RWPE1 (cell line): ENCODE measurements at regions not wholly inside any gene's neighbourhood (a gene's known extent, or its start where the extent isn't known, plus 50 kb on each side); places are given as distances from the start of the nearest gene placed in this dataset.

ENCODE experiments used
- CTCF ChIA-PET: fragments of 350-600 bp; sonication (Branson Sonifier 250); formaldehyde crosslinking; extraction: SDS; loops from one replicate; lab custom pipeline; 2021; lab: Yijun Ruan, JAX
- POLR2A ChIA-PET: fragments of 400-600 bp; formaldehyde crosslinking; extraction: SDS; loops from one replicate; lab custom pipeline; 2020; ENCODE audit warnings: antibody characterized with exemption; ENCODE audit not compliant: low non-redundant PET; lab: Yijun Ruan, JAX
- DNase-seq: peaks from one replicate; pipeline ENCODE4 v3.0.0; 2012; ENCODE audit warnings: low spot score
- H3K27ac ChIP-seq: fragments of 450-650 bp; 2 replicates; pipeline ENCODE4 v1.5.1; 2017
- CTCF ChIP-seq: fragments of 450-650 bp; conservative IDR thresholded peaks from 2 replicates; pipeline ENCODE4 v1.5.1; 2017; ENCODE audit warnings: low read depth, mild to moderate bottlenecking

GRCh38 chr15:57816599-57816998, 110.1 kb downstream of the POLR2M start:
- DNase-seq: no peak
- ChIA-PET POLR2A (no interaction called here), CTCF (interaction anchor here (0.6 kb wide), 2 partner anchors 249 to 756 kb away, joined by 4 to 5 read pairs; no protein-coding TSS in a partner anchor)
- no peak for TF ChIP-seq CTCF
- no peak overlapping the region for H3K27ac ChIP-seq

GRCh38 chr15:57819646-57820045, 113.1 kb downstream of the POLR2M start:
- no peak for DNase-seq
- POLR2A ChIA-PET: no interaction called here
- CTCF ChIA-PET: no interaction called here
- no peak overlapping the region for H3K27ac ChIP-seq
- TF ChIP-seq CTCF: no peak

GRCh38 chr15:57820119-57820518, 113.6 kb downstream of the POLR2M start:
- H3K27ac ChIP-seq: no peak overlapping the region
- CTCF ChIA-PET: interaction anchor here (0.5 to 1.3 kb wide), 3 partner anchors 11 to 293 kb away, joined by 3 read pairs; no protein-coding TSS in a partner anchor
- POLR2A ChIA-PET: no interaction called here
- no peak for TF ChIP-seq CTCF
- DNase-seq: no peak

- TF ChIP-seq CTCF: no peak
- CTCF ChIA-PET: no interaction called here
- DNase-seq: no peak
- POLR2A ChIA-PET: no interaction called here
- no peak overlapping the region for H3K27ac ChIP-seq
Measured at GRCh38 chr15:57821826-57822225, 115.3 kb downstream of the POLR2M start.

GRCh38 chr15:57823325-57823882, 116.9 kb downstream of the POLR2M start:
- H3K27ac ChIP-seq: no peak overlapping the region
- no peak for DNase-seq
- no peak for TF ChIP-seq CTCF
- ChIA-PET CTCF (interaction anchor here (1.0 kb wide), 1 partner anchor 36 kb away, joined by 3 read pairs; no protein-coding TSS in a partner anchor), POLR2A (no interaction called here)

- ChIA-PET POLR2A (no interaction called here), CTCF (interaction anchor here (1.0 kb wide), 1 partner anchor 35 kb away, joined by 3 read pairs; no protein-coding TSS in a partner anchor)
- TF ChIP-seq CTCF: no peak
Measured at GRCh38 chr15:57824186-57824585, 117.7 kb downstream of the POLR2M start.

More at GRCh38 chr15:57824186-57824585, 117.7 kb downstream of the POLR2M start:
- no peak overlapping the region for H3K27ac ChIP-seq
- no peak for DNase-seq
